ENCODE measurements at regions not wholly inside any gene's neighbourhood (a gene's known extent, or its start where the extent isn't known, plus 50 kb on each side); places are given as distances from the start of the nearest gene placed in this dataset.

DNA sequence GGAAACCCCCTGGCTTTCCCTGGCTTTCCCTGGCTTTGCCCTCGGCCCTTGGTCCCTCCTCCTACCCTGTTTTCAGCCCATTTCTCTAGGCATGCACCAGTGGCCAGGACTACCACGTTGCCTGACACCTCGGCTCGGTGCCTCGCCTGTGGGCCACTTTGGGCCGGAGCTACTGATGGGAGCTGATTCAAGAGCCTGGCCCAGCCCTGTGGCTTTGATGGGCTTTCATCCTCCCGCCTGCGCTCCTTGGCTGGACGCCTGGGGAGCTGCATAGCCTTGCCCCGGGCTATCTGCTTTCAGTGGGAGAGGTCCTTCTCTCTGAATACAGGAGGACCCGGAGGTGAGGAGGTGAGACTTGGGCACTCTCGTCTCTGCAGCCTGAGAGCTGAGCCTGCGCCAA lies 192.7 kb upstream of the HES1 start:
- Histone ChIP-seq H3K9ac (ENCODE audit: low read depth in 1 of 2, low read length in 2 of 2) (no peak overlapping the region), H3K36me3 (ENCODE audit: control insufficient read depth in 2 of 2, insufficient read depth in 2 of 2, low read length in 2 of 2) (no peaks in the 10 kb centered on the region), H3K27me3 (ENCODE audit: control insufficient read depth in 2 of 2, insufficient read depth in 2 of 2, low read length in 2 of 2) (peaks cover 2 to 4% of the 10 kb centered on the region in 2 donors), H3K9me3 (ENCODE audit: control insufficient read depth in 2 of 2, low read length in 2 of 2) (no peaks in the 10 kb centered on the region), H3K4me1 (ENCODE audit: control insufficient read depth in 2 of 2, insufficient read depth in 2 of 2, low read length in 2 of 2) (peaks cover 0 to 3% of the 10 kb centered on the region in 2 donors), H3K27ac (ENCODE audit: low read depth in 2 of 2, low read length in 2 of 2) (no peak overlapping the region), H3K4me3 (ENCODE audit: low read length in 2 of 2) (no peak overlapping the region)

GRCh38 chr3:193943851-193944517 lies 192.0 kb upstream of the HES1 start:
- H3K9ac ChIP-seq (ENCODE audit: low read depth in 1 of 2, low read length in 2 of 2): no peak overlapping the region
- no peaks in the 10 kb centered on the region for H3K9me3 ChIP-seq (ENCODE audit: control insufficient read depth in 2 of 2, low read length in 2 of 2)
- H3K4me1 ChIP-seq (ENCODE audit: control insufficient read depth in 2 of 2, insufficient read depth in 2 of 2, low read length in 2 of 2): peaks cover 0 to 3% of the 10 kb centered on the region in 2 donors
- H3K36me3 ChIP-seq (ENCODE audit: control insufficient read depth in 2 of 2, insufficient read depth in 2 of 2, low read length in 2 of 2): no peaks in the 10 kb centered on the region
- no peak overlapping the region for H3K4me3 ChIP-seq (ENCODE audit: low read length in 2 of 2)
- H3K27ac ChIP-seq (ENCODE audit: low read depth in 2 of 2, low read length in 2 of 2): no peak overlapping the region
- peaks cover 2 to 4% of the 10 kb centered on the region in 2 donors for H3K27me3 ChIP-seq (ENCODE audit: control insufficient read depth in 2 of 2, insufficient read depth in 2 of 2, low read length in 2 of 2)

DNA sequence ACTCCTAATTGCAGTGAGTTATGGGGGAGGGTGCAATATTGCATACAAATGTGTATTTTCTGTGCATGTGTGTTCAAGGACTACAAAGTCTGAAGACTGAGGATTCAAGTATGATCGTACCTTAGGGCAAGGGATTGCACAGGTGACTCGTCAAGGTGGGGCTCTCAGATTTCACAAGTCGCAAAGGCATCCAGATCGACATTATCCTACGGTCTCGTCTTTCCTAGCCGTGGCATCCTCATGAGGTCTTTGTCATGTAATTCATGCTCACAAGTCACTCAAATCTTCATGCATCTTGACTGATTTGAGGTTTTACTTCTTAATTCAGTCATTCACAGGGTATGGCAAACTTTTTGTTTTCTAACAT lies 191.4 kb upstream of the HES1 start:
- H3K4me3 ChIP-seq (ENCODE audit: low read length in 2 of 2): no peak overlapping the region
- peaks cover 2 to 4% of the 10 kb centered on the region in 2 donors for H3K27me3 ChIP-seq (ENCODE audit: control insufficient read depth in 2 of 2, insufficient read depth in 2 of 2, low read length in 2 of 2)
- H3K9me3 ChIP-seq (ENCODE audit: control insufficient read depth in 2 of 2, low read length in 2 of 2): no peaks in the 10 kb centered on the region
- no peak overlapping the region for H3K27ac ChIP-seq (ENCODE audit: low read depth in 2 of 2, low read length in 2 of 2)
- no peaks in the 10 kb centered on the region for H3K36me3 ChIP-seq (ENCODE audit: control insufficient read depth in 2 of 2, insufficient read depth in 2 of 2, low read length in 2 of 2)
- H3K4me1 ChIP-seq (ENCODE audit: control insufficient read depth in 2 of 2, insufficient read depth in 2 of 2, low read length in 2 of 2): peaks cover 0 to 3% of the 10 kb centered on the region in 2 donors
- H3K9ac ChIP-seq (ENCODE audit: low read depth in 1 of 2, low read length in 2 of 2): no peak overlapping the region

GRCh38 chr3:193945143-193945542 lies 190.8 kb upstream of the HES1 start:
- H3K9ac ChIP-seq (ENCODE audit: low read depth in 1 of 2, low read length in 2 of 2): no peak overlapping the region
- no peaks in the 10 kb centered on the region for H3K36me3 ChIP-seq (ENCODE audit: control insufficient read depth in 2 of 2, insufficient read depth in 2 of 2, low read length in 2 of 2)
- peaks cover 0 to 3% of the 10 kb centered on the region in 2 donors for H3K4me1 ChIP-seq (ENCODE audit: control insufficient read depth in 2 of 2, insufficient read depth in 2 of 2, low read length in 2 of 2)
- H3K27ac ChIP-seq (ENCODE audit: low read depth in 2 of 2, low read length in 2 of 2): no peak overlapping the region
- H3K4me3 ChIP-seq (ENCODE audit: low read length in 2 of 2): no peak overlapping the region
- no peaks in the 10 kb centered on the region for H3K9me3 ChIP-seq (ENCODE audit: control insufficient read depth in 2 of 2, low read length in 2 of 2)
- H3K27me3 ChIP-seq (ENCODE audit: control insufficient read depth in 2 of 2, insufficient read depth in 2 of 2, low read length in 2 of 2): peaks cover 2 to 4% of the 10 kb centered on the region in 2 donors

DNA sequence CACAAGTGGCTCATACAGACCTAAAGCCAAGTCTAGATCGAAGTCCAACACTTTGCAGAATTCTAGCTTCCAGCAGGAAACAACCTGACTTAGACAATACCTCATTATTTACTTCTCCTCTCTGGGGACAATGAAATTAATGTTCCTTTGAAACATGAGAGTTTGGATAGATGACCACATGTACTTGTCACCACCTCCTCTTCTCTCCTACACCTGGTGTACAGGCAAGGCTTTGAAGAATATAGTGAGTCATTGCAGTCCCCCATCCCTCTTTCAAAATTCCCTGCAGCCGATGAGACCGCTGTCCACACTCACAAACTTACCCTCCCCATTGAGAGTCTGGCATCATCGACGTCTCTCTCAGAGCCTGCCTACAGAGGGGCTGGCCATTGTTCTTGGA lies 189.0 kb upstream of the HES1 start:
- Histone ChIP-seq H3K27ac (ENCODE audit: low read depth in 2 of 2, low read length in 2 of 2) (no peak overlapping the region), H3K36me3 (ENCODE audit: control insufficient read depth in 2 of 2, insufficient read depth in 2 of 2, low read length in 2 of 2) (no peaks in the 10 kb centered on the region), H3K9ac (ENCODE audit: low read depth in 1 of 2, low read length in 2 of 2) (no peak overlapping the region), H3K4me1 (ENCODE audit: control insufficient read depth in 2 of 2, insufficient read depth in 2 of 2, low read length in 2 of 2) (peaks cover 0 to 3% of the 10 kb centered on the region in 2 donors), H3K9me3 (ENCODE audit: control insufficient read depth in 2 of 2, low read length in 2 of 2) (no peaks in the 10 kb centered on the region), H3K4me3 (ENCODE audit: low read length in 2 of 2) (no peak overlapping the region), H3K27me3 (ENCODE audit: control insufficient read depth in 2 of 2, insufficient read depth in 2 of 2, low read length in 2 of 2) (peaks cover 2 to 4% of the 10 kb centered on the region in 2 donors)

- Histone ChIP-seq H3K9me3 (ENCODE audit: control insufficient read depth in 2 of 2, low read length in 2 of 2) (no peaks in the 10 kb centered on the region), H3K4me3 (ENCODE audit: low read length in 2 of 2) (no peak overlapping the region), H3K9ac (ENCODE audit: low read depth in 1 of 2, low read length in 2 of 2) (no peak overlapping the region), H3K27me3 (ENCODE audit: control insufficient read depth in 2 of 2, insufficient read depth in 2 of 2, low read length in 2 of 2) (peaks cover 2 to 4% of the 10 kb centered on the region in 2 donors), H3K4me1 (ENCODE audit: control insufficient read depth in 2 of 2, insufficient read depth in 2 of 2, low read length in 2 of 2) (peaks cover 0 to 3% of the 10 kb centered on the region in 2 donors), H3K36me3 (ENCODE audit: control insufficient read depth in 2 of 2, insufficient read depth in 2 of 2, low read length in 2 of 2) (no peaks in the 10 kb centered on the region), H3K27ac (ENCODE audit: low read depth in 2 of 2, low read length in 2 of 2) (no peak overlapping the region)
Observed at GRCh38 chr3:193947596-193947995, 188.4 kb upstream of the HES1 start.

GRCh38 chr3:193948459-193948858 lies 187.5 kb upstream of the HES1 start:
- Histone ChIP-seq H3K27ac (ENCODE audit: low read depth in 2 of 2, low read length in 2 of 2) (no peak overlapping the region), H3K9me3 (ENCODE audit: control insufficient read depth in 2 of 2, low read length in 2 of 2) (no peaks in the 10 kb centered on the region), H3K4me3 (ENCODE audit: low read length in 2 of 2) (no peak overlapping the region), H3K4me1 (ENCODE audit: control insufficient read depth in 2 of 2, insufficient read depth in 2 of 2, low read length in 2 of 2) (peaks cover 0 to under 1% of the 10 kb centered on the region in 2 donors), H3K36me3 (ENCODE audit: control insufficient read depth in 2 of 2, insufficient read depth in 2 of 2, low read length in 2 of 2) (no peaks in the 10 kb centered on the region), H3K9ac (ENCODE audit: low read depth in 1 of 2, low read length in 2 of 2) (no peak overlapping the region), H3K27me3 (ENCODE audit: control insufficient read depth in 2 of 2, insufficient read depth in 2 of 2, low read length in 2 of 2) (peaks cover 2 to 4% of the 10 kb centered on the region in 2 donors)

- Histone ChIP-seq H3K9ac (ENCODE audit: low read depth in 1 of 2, low read length in 2 of 2) (no peak overlapping the region), H3K36me3 (ENCODE audit: control insufficient read depth in 2 of 2, insufficient read depth in 2 of 2, low read length in 2 of 2) (no peaks in the 10 kb centered on the region), H3K4me3 (ENCODE audit: low read length in 2 of 2) (no peak overlapping the region), H3K4me1 (ENCODE audit: control insufficient read depth in 2 of 2, insufficient read depth in 2 of 2, low read length in 2 of 2) (no peaks in the 10 kb centered on the region), H3K27me3 (ENCODE audit: control insufficient read depth in 2 of 2, insufficient read depth in 2 of 2, low read length in 2 of 2) (no peaks in the 10 kb centered on the region), H3K9me3 (ENCODE audit: control insufficient read depth in 2 of 2, low read length in 2 of 2) (no peaks in the 10 kb centered on the region), H3K27ac (ENCODE audit: low read depth in 2 of 2, low read length in 2 of 2) (no peak overlapping the region)
Observed at GRCh38 chr3:193951859-193952258, 184.1 kb upstream of the HES1 start.

GRCh38 chr3:193954752-193955151 lies 181.2 kb upstream of the HES1 start:
- no peaks in the 10 kb centered on the region for H3K9me3 ChIP-seq (ENCODE audit: control insufficient read depth in 2 of 2, low read length in 2 of 2)
- H3K9ac ChIP-seq (ENCODE audit: low read depth in 1 of 2, low read length in 2 of 2): no peak overlapping the region
- H3K27me3 ChIP-seq (ENCODE audit: control insufficient read depth in 2 of 2, insufficient read depth in 2 of 2, low read length in 2 of 2): no peaks in the 10 kb centered on the region
- H3K4me3 ChIP-seq (ENCODE audit: low read length in 2 of 2): no peak overlapping the region
- no peak overlapping the region for H3K27ac ChIP-seq (ENCODE audit: low read depth in 2 of 2, low read length in 2 of 2)
- no peaks in the 10 kb centered on the region for H3K36me3 ChIP-seq (ENCODE audit: control insufficient read depth in 2 of 2, insufficient read depth in 2 of 2, low read length in 2 of 2)
- peaks cover 0 to under 1% of the 10 kb centered on the region in 2 donors for H3K4me1 ChIP-seq (ENCODE audit: control insufficient read depth in 2 of 2, insufficient read depth in 2 of 2, low read length in 2 of 2)

- Histone ChIP-seq H3K9me3 (ENCODE audit: control insufficient read depth in 2 of 2, low read length in 2 of 2) (no peaks in the 10 kb centered on the region), H3K27ac (ENCODE audit: low read depth in 2 of 2, low read length in 2 of 2) (no peak overlapping the region), H3K4me1 (ENCODE audit: control insufficient read depth in 2 of 2, insufficient read depth in 2 of 2, low read length in 2 of 2) (peaks cover 4 to 10% of the 10 kb centered on the region in 2 donors), H3K9ac (ENCODE audit: low read depth in 1 of 2, low read length in 2 of 2) (no peak overlapping the region), H3K27me3 (ENCODE audit: control insufficient read depth in 2 of 2, insufficient read depth in 2 of 2, low read length in 2 of 2) (no peaks in the 10 kb centered on the region), H3K4me3 (ENCODE audit: low read length in 2 of 2) (no peak overlapping the region), H3K36me3 (ENCODE audit: control insufficient read depth in 2 of 2, insufficient read depth in 2 of 2, low read length in 2 of 2) (no peaks in the 10 kb centered on the region)
Observed at GRCh38 chr3:193955719-193956118, 180.2 kb upstream of the HES1 start.

Data from mucosa of rectum (tissue), 2 donors.